ENCODE measurements at regions not wholly inside any gene's neighbourhood (a gene's known extent, or its start where the extent isn't known, plus 50 kb on each side); places are given as distances from the start of the nearest gene placed in this dataset.

GRCh38 chr13:34255711-34256110 lies 437.8 kb downstream of the RFC3 start:
- no peak for TF ChIP-seq PPARA (CRISPR knock-in tag; IDR thresholded peaks at IDR 0.05; ENCODE audit: borderline replicate concordance)
- no peak for TF ChIP-seq ZNF565 (CRISPR knock-in tag; conservative IDR thresholded peaks at IDR 0.05; ENCODE audit: low read depth)
- no peak for TF ChIP-seq CREB5 (CRISPR knock-in tag; IDR thresholded peaks at IDR 0.05; ENCODE audit: low read depth)
- no peak for TF ChIP-seq POU6F1 (CRISPR knock-in tag; IDR thresholded peaks at IDR 0.05; ENCODE audit: borderline replicate concordance, low read depth)
- no peak for TF ChIP-seq ESRRG (CRISPR knock-in tag; IDR thresholded peaks at IDR 0.05)
- TF ChIP-seq BACH2 (CRISPR knock-in tag; IDR thresholded peaks at IDR 0.05; ENCODE audit: borderline replicate concordance): no peak
- no peak for TF ChIP-seq ZFP3 (CRISPR knock-in tag; IDR thresholded peaks at IDR 0.05)
- TF ChIP-seq GLIS3 (CRISPR knock-in tag; IDR thresholded peaks at IDR 0.05): no peak
- no peak for TF ChIP-seq CSRNP3 (CRISPR knock-in tag; IDR thresholded peaks at IDR 0.05)
- no peak for TF ChIP-seq ZC3H10 (CRISPR knock-in tag; IDR thresholded peaks at IDR 0.05)
- no peak for TF ChIP-seq TSHZ2 (CRISPR knock-in tag; IDR thresholded peaks at IDR 0.05)
- TF ChIP-seq ARNTL (CRISPR knock-in tag; IDR thresholded peaks at IDR 0.05; ENCODE audit: borderline replicate concordance, low read depth): no peak
- no peak for TF ChIP-seq ZFP30 (CRISPR knock-in tag; IDR thresholded peaks at IDR 0.05)
- ATAC-seq: no peak

- ATAC-seq: no peak
- TF ChIP-seq ZNF8 (CRISPR knock-in tag; IDR thresholded peaks at IDR 0.05) (no peak), GLIS3 (CRISPR knock-in tag; IDR thresholded peaks at IDR 0.05) (no peak), CREB5 (CRISPR knock-in tag; IDR thresholded peaks at IDR 0.05; ENCODE audit: low read depth) (no peak), SNAI2 (CRISPR knock-in tag; IDR thresholded peaks at IDR 0.05) (no peak), ZFP3 (CRISPR knock-in tag; IDR thresholded peaks at IDR 0.05) (no peak), ZNF565 (CRISPR knock-in tag; conservative IDR thresholded peaks at IDR 0.05; ENCODE audit: low read depth) (no peak), ZNF70 (CRISPR knock-in tag; IDR thresholded peaks at IDR 0.05) (no peak), POU6F1 (CRISPR knock-in tag; IDR thresholded peaks at IDR 0.05; ENCODE audit: borderline replicate concordance, low read depth) (no peak), ESRRG (CRISPR knock-in tag; IDR thresholded peaks at IDR 0.05) (no peak), ISL1 (CRISPR knock-in tag; IDR thresholded peaks at IDR 0.05) (no peak), OSR1 (CRISPR knock-in tag; IDR thresholded peaks at IDR 0.05) (no peak), RARB (CRISPR knock-in tag; IDR thresholded peaks at IDR 0.05) (no peak), ZC3H10 (CRISPR knock-in tag; IDR thresholded peaks at IDR 0.05) (no peak), PPARA (CRISPR knock-in tag; IDR thresholded peaks at IDR 0.05; ENCODE audit: borderline replicate concordance) (no peak), PATZ1 (CRISPR knock-in tag; IDR thresholded peaks at IDR 0.05; ENCODE audit: borderline replicate concordance) (no peak), CSDC2 (CRISPR knock-in tag; IDR thresholded peaks at IDR 0.05) (no peak)
These were observed 438.3 kb downstream of the RFC3 start for GRCh38 chr13:34256236-34256635.

Data from SK-N-SH treated with all-trans-retinoic acid at 6 μM for 48 hours (cell line).